ENCODE measurements at regions not wholly inside any gene's neighbourhood (a gene's known extent, or its start where the extent isn't known, plus 50 kb on each side); places are given as distances from the start of the nearest gene placed in this dataset.

GRCh38 chr13:34553376-34553775, 388.7 kb upstream of the NBEA start:
- DNase-seq (ENCODE audit: low read depth in 2 of 2) = no peak

GRCh38 chr13:34555988-34556387, 386.1 kb upstream of the NBEA start:
- no peak for DNase-seq (ENCODE audit: low read depth in 2 of 2)

- no peak for DNase-seq (ENCODE audit: low read depth in 2 of 2)
Observed at GRCh38 chr13:34561033-34561432, 381.0 kb upstream of the NBEA start.

GRCh38 chr13:34567597-34567996, 374.5 kb upstream of the NBEA start:
- DNase-seq (ENCODE audit: low read depth in 2 of 2) = no peak

GRCh38 chr13:34570698-34571353, 371.2 kb upstream of the NBEA start:
- no peak for DNase-seq (ENCODE audit: low read depth in 2 of 2)

GRCh38 chr13:34571716-34572115, 370.4 kb upstream of the NBEA start:
- DNase-seq (ENCODE audit: low read depth in 2 of 2) = no peak

GRCh38 chr13:34577051-34577450, 365.0 kb upstream of the NBEA start:
- no peak for DNase-seq (ENCODE audit: low read depth in 2 of 2)

GRCh38 chr13:34578471-34578870, 363.6 kb upstream of the NBEA start:
- no peak for DNase-seq (ENCODE audit: low read depth in 2 of 2)

- DNase-seq (ENCODE audit: low read depth in 2 of 2) = no peak
Observed at GRCh38 chr13:34578917-34579316, 363.2 kb upstream of the NBEA start.

GRCh38 chr13:34583181-34583580, 358.9 kb upstream of the NBEA start:
- DNase-seq (ENCODE audit: low read depth in 2 of 2) = no peak

GRCh38 chr13:34587576-34587975, 354.5 kb upstream of the NBEA start:
- no peak for DNase-seq (ENCODE audit: low read depth in 2 of 2)

- DNase-seq (ENCODE audit: low read depth in 2 of 2) = no peak
Observed at GRCh38 chr13:34588362-34588761, 353.7 kb upstream of the NBEA start.

GRCh38 chr13:34589581-34589980, 352.5 kb upstream of the NBEA start:
- no peak for DNase-seq (ENCODE audit: low read depth in 2 of 2)

GRCh38 chr13:34591129-34591528, 350.9 kb upstream of the NBEA start:
- no peak for DNase-seq (ENCODE audit: low read depth in 2 of 2)

GRCh38 chr13:34591900-34592529, 350.1 kb upstream of the NBEA start:
- no peak for DNase-seq (ENCODE audit: low read depth in 2 of 2)

GRCh38 chr13:34593658-34594057, 348.4 kb upstream of the NBEA start:
- no peak for DNase-seq (ENCODE audit: low read depth in 2 of 2)

GRCh38 chr13:34594507-34594906, 347.6 kb upstream of the NBEA start:
- no peak for DNase-seq (ENCODE audit: low read depth in 2 of 2)

GRCh38 chr13:34608331-34608730, 333.7 kb upstream of the NBEA start:
- DNase-seq (ENCODE audit: low read depth in 2 of 2) = no peak

- no peak for DNase-seq (ENCODE audit: low read depth in 2 of 2)
Observed at GRCh38 chr13:34611671-34612070, 330.4 kb upstream of the NBEA start.

- no peak for DNase-seq (ENCODE audit: low read depth in 2 of 2)
Observed at GRCh38 chr13:34617473-34618083, 324.5 kb upstream of the NBEA start.

GRCh38 chr13:34618654-34619053, 323.4 kb upstream of the NBEA start:
- no peak for DNase-seq (ENCODE audit: low read depth in 2 of 2)

- no peak for DNase-seq (ENCODE audit: low read depth in 2 of 2)
Observed at GRCh38 chr13:34619326-34619725, 322.7 kb upstream of the NBEA start.

GRCh38 chr13:34620074-34620850, 321.8 kb upstream of the NBEA start:
- DNase-seq (ENCODE audit: low read depth in 2 of 2) = no peak

Measured in activated CD8-positive, alpha-beta memory T cell treated with anti-CD3 and anti-CD28 coated beads for 4 hours (primary cell).